HCT116 (cell line): ENCODE measurements at regions not wholly inside any gene's neighbourhood (a gene's known extent, or its start where the extent isn't known, plus 50 kb on each side); places are given as distances from the start of the nearest gene placed in this dataset.

Experiments used
- CEBPB ChIP-seq: IDR thresholded peaks from 2 replicates; pipeline ENCODE4 v1.6.1; 2012; ENCODE audit warnings: low read depth
- CTCF ChIP-seq, 3 experiments: fragments of 200-600 bp in 1 of 3; sonication (generic) in 1 of 3; IDR thresholded peaks in 2 of 3; conservative IDR thresholded peaks in 1 of 3; 2 replicates each; pipeline ENCODE4 v1.5.1; 2012 to 2017; ENCODE audit warnings: low read depth in 2 of 3, low read length in 2 of 3, antibody characterized with exemption in 1 of 3, borderline replicate concordance in 1 of 3, control low read depth in 1 of 3, mild to moderate bottlenecking in 1 of 3, mixed read lengths in 1 of 3, mixed run types in 1 of 3, moderate library complexity in 1 of 3; ENCODE audit not compliant: insufficient read depth in 1 of 3
- JUND ChIP-seq: IDR thresholded peaks from 2 replicates; pipeline ENCODE4 v1.6.1; 2012
- MAX ChIP-seq: IDR thresholded peaks from 2 replicates; pipeline ENCODE4 v1.6.1; 2012
- POLR2A ChIP-seq: IDR thresholded peaks from 2 replicates; pipeline ENCODE4 v1.7.0; 2011; ENCODE audit warnings: borderline replicate concordance; ENCODE audit not compliant: insufficient read depth, insufficient read length; ENCODE audit errors: extremely low read depth
- POLR2AphosphoS5 ChIP-seq: IDR thresholded peaks from 2 replicates; pipeline ENCODE4 v1.6.1; 2011; ENCODE audit warnings: mild to moderate bottlenecking, low read depth, low read length, moderate library complexity
- RAD21 ChIP-seq: IDR thresholded peaks from 2 replicates; pipeline ENCODE4 v1.6.1; 2012; ENCODE audit warnings: low read depth, mild to moderate bottlenecking
- REST ChIP-seq: IDR thresholded peaks from 2 replicates; pipeline ENCODE4 v1.6.1; 2012; ENCODE audit warnings: low read depth
- SIN3A ChIP-seq: IDR thresholded peaks from 2 replicates; pipeline ENCODE4 v1.6.1; 2012; ENCODE audit warnings: low read depth
- SP1 ChIP-seq: IDR thresholded peaks from 2 replicates; pipeline ENCODE4 v1.6.1; 2012; ENCODE audit warnings: low read depth
- SRF ChIP-seq: IDR thresholded peaks from 2 replicates; pipeline ENCODE4 v1.6.1; 2012; ENCODE audit warnings: low read depth
- YY1 ChIP-seq: IDR thresholded peaks from 2 replicates; pipeline ENCODE4 v1.6.1; 2011; ENCODE audit warnings: low read length, low read depth, moderate library complexity, mild to moderate bottlenecking; ENCODE audit not compliant: insufficient replicate concordance; ENCODE audit errors: extremely low read depth
- ZFX ChIP-seq: fragments of 450-650 bp; IDR thresholded peaks from 2 replicates; pipeline ENCODE4 v1.6.1; 2017
- ZNF274 ChIP-seq: fragments of 200-500 bp; sonication (Bioruptor generic); IDR thresholded peaks from 2 replicates; pipeline ENCODE4 v1.6.1; 2014; ENCODE audit warnings: mild to moderate bottlenecking, low read depth, low read length, inconsistent platforms

- TF ChIP-seq CTCF (IDR thresholded peaks at IDR 0.05 in 2 of 3, conservative IDR thresholded peaks at IDR 0.05 in 1 of 3; ENCODE audit: borderline replicate concordance in 1 of 3, insufficient read depth in 1 of 3, low read depth in 2 of 3, low read length in 2 of 3) = no peak
- TF ChIP-seq SRF = no peak
- TF ChIP-seq POLR2A = no peak
- no peak for TF ChIP-seq RAD21
- no peak for TF ChIP-seq CEBPB
- TF ChIP-seq POLR2AphosphoS5 = no peak
- TF ChIP-seq REST = no peak
- TF ChIP-seq YY1 = no peak
- no peak for TF ChIP-seq ZFX
- no peak for TF ChIP-seq ZNF274
- no peak for TF ChIP-seq SP1
- no peak for TF ChIP-seq JUND
- no peak for TF ChIP-seq MAX
- no peak for TF ChIP-seq SIN3A
Measured at GRCh38 chr9:25755951-25756350, 77.7 kb upstream of the TUSC1 start.
